ENCODE measurements at regions not wholly inside any gene's neighbourhood (a gene's known extent, or its start where the extent isn't known, plus 50 kb on each side); places are given as distances from the start of the nearest gene placed in this dataset.

- TF ChIP-seq RAD21 (IDR thresholded peaks at IDR 0.05; ENCODE audit: low read length) (no peak), CTCF (IDR thresholded peaks at IDR 0.05) (no peak), EP300 (IDR thresholded peaks at IDR 0.05; ENCODE audit: borderline replicate concordance in 1 of 2, low read depth in 1 of 2, low read length in 1 of 2) (no peak), JUND (IDR thresholded peaks at IDR 0.05) (no peak), EZH2phosphoT487 (IDR thresholded peaks at IDR 0.05; ENCODE audit: borderline replicate concordance, low read depth) (no peak), USF1 (IDR thresholded peaks at IDR 0.05; ENCODE audit: borderline replicate concordance, low read depth) (no peak)
Measured at GRCh38 chr15:95141486-95141885, 910.1 kb downstream of the MCTP2 start.
